ENCODE measurements at regions not wholly inside any gene's neighbourhood (a gene's known extent, or its start where the extent isn't known, plus 50 kb on each side); places are given as distances from the start of the nearest gene placed in this dataset.

DNA sequence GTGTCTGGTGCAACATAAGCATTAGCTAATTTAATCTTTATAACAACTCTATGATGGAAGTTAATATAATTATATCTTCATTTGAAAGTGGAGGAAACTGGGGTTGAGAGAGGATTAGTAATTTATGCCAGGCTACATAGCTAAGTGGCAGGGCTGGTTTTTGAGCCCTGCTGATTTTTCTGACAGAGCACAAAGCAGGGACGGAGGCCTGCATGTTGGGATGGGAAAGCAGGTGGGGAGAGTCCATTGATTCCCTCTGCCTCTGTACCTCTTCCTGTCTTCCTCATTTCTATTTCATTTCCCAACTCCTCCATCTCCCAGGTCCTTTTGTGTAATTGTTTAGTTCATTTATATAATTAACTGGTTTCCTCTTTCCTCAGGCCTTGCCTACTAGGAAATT, 251.6 kb upstream of the ZPLD1 start:
- Histone ChIP-seq H3K9ac (ENCODE audit: low read depth in 1 of 3, low read length in 3 of 3) (no peak overlapping the region), H3K4me1 (ENCODE audit: control insufficient read depth in 3 of 3, insufficient read depth in 3 of 3, low read length in 3 of 3) (peaks cover 7 to 23% (median 15%) of the 10 kb centered on the region in 3 donors), H3K4me3 (ENCODE audit: low read length in 3 of 3) (no peak overlapping the region), H3K36me3 (ENCODE audit: control insufficient read depth in 3 of 3, insufficient read depth in 3 of 3, low read length in 3 of 3) (no peaks in the 10 kb centered on the region), H3K27me3 (ENCODE audit: control insufficient read depth in 3 of 3, insufficient read depth in 3 of 3, low read length in 3 of 3) (no peaks in the 10 kb centered on the region), H3K27ac (ENCODE audit: low read depth, low read length) (no peak overlapping the region), H3K9me3 (ENCODE audit: control insufficient read depth in 3 of 3, low read length in 3 of 3) (no peaks in the 10 kb centered on the region)

DNA sequence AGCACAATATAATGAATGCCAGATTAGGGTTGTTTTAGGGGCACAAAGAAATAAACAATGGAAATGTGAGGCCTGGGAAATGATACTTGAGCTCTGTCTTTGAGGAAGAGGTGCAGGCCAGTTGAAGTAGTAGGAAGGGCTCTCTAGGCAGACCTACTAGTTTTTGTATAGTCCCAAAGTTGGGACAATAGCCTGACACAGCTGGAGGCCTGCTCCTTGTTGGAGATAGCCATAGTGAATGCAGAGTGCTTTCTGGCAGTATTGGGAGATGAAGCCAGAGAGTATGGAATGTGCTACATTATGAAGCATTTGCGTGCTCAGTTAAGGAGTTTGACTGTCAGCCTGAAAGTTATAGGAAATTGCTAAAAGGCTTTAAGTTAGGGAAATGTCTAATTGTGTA, 251.2 kb upstream of the ZPLD1 start:
- no peak overlapping the region for H3K27ac ChIP-seq (ENCODE audit: low read depth, low read length)
- H3K27me3 ChIP-seq (ENCODE audit: control insufficient read depth in 3 of 3, insufficient read depth in 3 of 3, low read length in 3 of 3), result no peaks in the 10 kb centered on the region
- H3K9ac ChIP-seq (ENCODE audit: low read depth in 1 of 3, low read length in 3 of 3), result no peak overlapping the region
- H3K4me3 ChIP-seq (ENCODE audit: low read length in 3 of 3), result no peak overlapping the region
- H3K9me3 ChIP-seq (ENCODE audit: control insufficient read depth in 3 of 3, low read length in 3 of 3), result no peaks in the 10 kb centered on the region
- H3K4me1 ChIP-seq (ENCODE audit: control insufficient read depth in 3 of 3, insufficient read depth in 3 of 3, low read length in 3 of 3), result peaks cover 7 to 23% (median 15%) of the 10 kb centered on the region in 3 donors
- no peaks in the 10 kb centered on the region for H3K36me3 ChIP-seq (ENCODE audit: control insufficient read depth in 3 of 3, insufficient read depth in 3 of 3, low read length in 3 of 3)

DNA sequence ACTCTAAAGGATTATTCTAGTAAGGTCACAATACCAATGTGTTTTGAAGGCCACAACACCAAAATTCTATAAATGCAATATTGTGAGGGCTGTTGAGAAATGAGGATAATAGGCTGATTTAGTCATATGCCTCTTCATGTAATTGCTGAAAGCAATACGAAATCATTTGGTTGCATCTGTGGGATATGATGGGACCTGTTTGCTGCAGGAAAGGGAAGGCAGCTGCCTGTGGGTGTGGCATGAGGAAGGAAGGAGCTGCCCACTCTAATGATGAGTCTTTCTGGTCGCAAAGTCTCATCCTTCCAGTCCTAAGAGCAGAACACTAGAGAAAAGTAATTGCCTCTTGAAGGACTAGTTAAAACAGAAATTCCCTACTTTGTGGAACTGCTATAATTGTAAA, 245.3 kb upstream of the ZPLD1 start:
- Histone ChIP-seq H3K27ac (ENCODE audit: low read depth, low read length) (no peak overlapping the region), H3K9me3 (ENCODE audit: control insufficient read depth in 3 of 3, low read length in 3 of 3) (no peaks in the 10 kb centered on the region), H3K36me3 (ENCODE audit: control insufficient read depth in 3 of 3, insufficient read depth in 3 of 3, low read length in 3 of 3) (no peaks in the 10 kb centered on the region), H3K27me3 (ENCODE audit: control insufficient read depth in 3 of 3, insufficient read depth in 3 of 3, low read length in 3 of 3) (no peaks in the 10 kb centered on the region), H3K4me1 (ENCODE audit: control insufficient read depth in 3 of 3, insufficient read depth in 3 of 3, low read length in 3 of 3) (no peaks in the 10 kb centered on the region), H3K9ac (ENCODE audit: low read depth in 1 of 3, low read length in 3 of 3) (no peak overlapping the region), H3K4me3 (ENCODE audit: low read length in 3 of 3) (no peak overlapping the region)

DNA sequence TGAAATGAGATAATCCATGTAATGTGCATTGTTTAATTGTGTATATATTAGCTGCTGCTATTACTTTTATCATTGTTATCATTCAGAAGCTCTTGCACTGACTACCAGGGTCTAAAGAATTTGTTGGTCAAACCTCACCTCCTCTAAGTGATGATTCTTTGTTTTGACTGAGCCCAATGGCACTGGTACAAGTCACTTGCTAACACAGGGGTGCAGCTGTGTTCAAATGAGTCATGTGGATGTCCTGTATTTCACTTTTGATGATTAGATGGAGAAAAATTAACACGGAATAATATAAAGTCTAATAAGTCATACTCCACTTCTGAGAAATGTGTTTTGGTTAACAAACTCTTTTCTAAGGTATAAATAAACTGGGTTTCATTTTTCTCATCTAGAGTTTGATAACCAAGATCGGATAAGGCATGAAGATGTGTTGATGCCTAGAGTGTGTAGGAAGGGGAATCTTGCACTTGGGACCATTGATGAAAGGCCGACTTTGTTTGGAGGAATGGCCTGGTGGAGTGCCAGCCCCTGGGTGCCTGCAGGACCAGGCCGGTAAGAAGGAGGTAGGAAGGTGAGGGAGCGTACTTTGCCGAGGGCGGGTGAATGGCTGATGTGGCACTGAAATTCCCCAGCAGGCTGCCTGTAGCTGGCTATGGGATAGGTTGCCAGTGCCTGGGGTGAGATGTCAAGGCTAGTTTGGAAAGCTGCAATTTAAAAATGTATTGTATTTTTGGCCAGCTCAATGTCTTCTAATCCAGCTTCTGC, 244.7 kb upstream of the ZPLD1 start:
- H3K27ac ChIP-seq (ENCODE audit: low read depth, low read length), result no peak overlapping the region

DNA sequence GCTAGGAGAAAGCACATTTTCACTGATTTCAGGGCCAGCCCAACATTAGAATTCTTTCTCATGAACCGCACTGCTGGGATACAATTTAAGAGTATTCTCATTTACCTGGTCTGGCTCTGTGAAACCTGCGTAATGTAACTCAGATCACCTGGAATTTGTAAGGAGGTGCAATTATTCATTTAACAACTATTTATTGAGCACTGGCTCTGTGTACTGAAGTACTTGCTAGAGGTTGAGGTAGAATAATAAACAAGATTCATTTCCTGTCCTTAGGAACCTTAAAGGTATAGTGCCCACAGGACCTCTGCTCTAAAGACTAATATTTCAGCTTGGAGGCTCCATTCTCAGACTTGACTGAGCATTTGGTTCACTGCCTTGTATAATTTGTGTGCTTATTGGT, 242.2 kb upstream of the ZPLD1 start:
- Histone ChIP-seq H3K27ac (ENCODE audit: low read depth, low read length) (no peak overlapping the region), H3K9me3 (ENCODE audit: control insufficient read depth in 3 of 3, low read length in 3 of 3) (no peaks in the 10 kb centered on the region), H3K4me1 (ENCODE audit: control insufficient read depth in 3 of 3, insufficient read depth in 3 of 3, low read length in 3 of 3) (no peaks in the 10 kb centered on the region), H3K36me3 (ENCODE audit: control insufficient read depth in 3 of 3, insufficient read depth in 3 of 3, low read length in 3 of 3) (no peaks in the 10 kb centered on the region), H3K4me3 (ENCODE audit: low read length in 3 of 3) (no peak overlapping the region), H3K27me3 (ENCODE audit: control insufficient read depth in 3 of 3, insufficient read depth in 3 of 3, low read length in 3 of 3) (no peaks in the 10 kb centered on the region), H3K9ac (ENCODE audit: low read depth in 1 of 3, low read length in 3 of 3) (no peak overlapping the region)

More for the DNA sequence above, 244.7 kb upstream of the ZPLD1 start:
- Histone ChIP-seq H3K27me3 (ENCODE audit: control insufficient read depth in 3 of 3, insufficient read depth in 3 of 3, low read length in 3 of 3) (no peaks in the 10 kb centered on the region), H3K4me1 (ENCODE audit: control insufficient read depth in 3 of 3, insufficient read depth in 3 of 3, low read length in 3 of 3) (no peaks in the 10 kb centered on the region), H3K9ac (ENCODE audit: low read depth in 1 of 3, low read length in 3 of 3) (no peak overlapping the region), H3K4me3 (ENCODE audit: low read length in 3 of 3) (no peak overlapping the region), H3K36me3 (ENCODE audit: control insufficient read depth in 3 of 3, insufficient read depth in 3 of 3, low read length in 3 of 3) (no peaks in the 10 kb centered on the region), H3K9me3 (ENCODE audit: control insufficient read depth in 3 of 3, low read length in 3 of 3) (no peaks in the 10 kb centered on the region)

DNA sequence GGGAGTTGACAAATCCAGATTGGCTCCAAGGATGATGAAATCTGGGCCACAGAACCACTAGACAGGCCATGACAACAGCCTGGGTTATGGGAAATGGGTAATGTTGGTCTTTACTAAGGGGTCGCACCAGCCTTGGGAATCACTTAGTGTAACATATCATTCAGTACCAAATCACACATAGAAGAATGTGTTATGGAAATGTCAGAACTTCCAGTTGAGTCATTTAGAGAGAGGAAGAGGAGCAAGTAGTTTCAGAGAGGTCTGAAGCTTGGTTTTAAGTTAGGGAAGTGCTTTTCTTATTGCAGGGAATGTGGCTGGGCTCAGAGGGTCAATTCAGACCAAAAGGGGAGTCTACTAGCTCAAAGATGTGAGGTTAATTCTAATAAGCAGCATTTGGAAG, 241.6 kb upstream of the ZPLD1 start:
- Histone ChIP-seq H3K4me3 (ENCODE audit: low read length in 3 of 3) (no peak overlapping the region), H3K9ac (ENCODE audit: low read depth in 1 of 3, low read length in 3 of 3) (no peak overlapping the region), H3K27ac (ENCODE audit: low read depth, low read length) (no peak overlapping the region), H3K27me3 (ENCODE audit: control insufficient read depth in 3 of 3, insufficient read depth in 3 of 3, low read length in 3 of 3) (no peaks in the 10 kb centered on the region), H3K9me3 (ENCODE audit: control insufficient read depth in 3 of 3, low read length in 3 of 3) (no peaks in the 10 kb centered on the region), H3K36me3 (ENCODE audit: control insufficient read depth in 3 of 3, insufficient read depth in 3 of 3, low read length in 3 of 3) (no peaks in the 10 kb centered on the region), H3K4me1 (ENCODE audit: control insufficient read depth in 3 of 3, insufficient read depth in 3 of 3, low read length in 3 of 3) (no peaks in the 10 kb centered on the region)

DNA sequence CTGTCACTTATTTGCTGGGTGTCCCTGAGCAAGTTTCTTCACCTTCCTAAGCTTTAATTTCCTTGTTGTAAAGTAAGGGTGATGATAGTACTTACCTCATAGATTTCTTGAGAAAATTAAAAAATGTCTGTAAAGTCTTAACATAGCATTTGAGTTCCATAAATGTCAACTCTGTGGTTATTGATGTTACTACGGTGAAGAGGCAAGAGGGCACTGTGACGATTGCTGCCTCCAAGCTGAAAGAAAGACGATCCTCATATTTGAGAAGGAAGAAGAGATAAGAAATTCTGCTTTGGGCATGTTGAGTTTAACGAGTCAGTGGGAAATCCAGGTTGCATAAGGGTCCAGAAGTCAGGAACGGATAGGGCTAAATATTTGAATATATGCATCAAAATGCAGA, 240.8 kb upstream of the ZPLD1 start:
- no peaks in the 10 kb centered on the region for H3K27me3 ChIP-seq (ENCODE audit: control insufficient read depth in 3 of 3, insufficient read depth in 3 of 3, low read length in 3 of 3)
- H3K9me3 ChIP-seq (ENCODE audit: control insufficient read depth in 3 of 3, low read length in 3 of 3), result no peaks in the 10 kb centered on the region
- H3K36me3 ChIP-seq (ENCODE audit: control insufficient read depth in 3 of 3, insufficient read depth in 3 of 3, low read length in 3 of 3), result no peaks in the 10 kb centered on the region
- no peak overlapping the region for H3K27ac ChIP-seq (ENCODE audit: low read depth, low read length)
- H3K4me1 ChIP-seq (ENCODE audit: control insufficient read depth in 3 of 3, insufficient read depth in 3 of 3, low read length in 3 of 3), result no peaks in the 10 kb centered on the region
- H3K4me3 ChIP-seq (ENCODE audit: low read length in 3 of 3), result no peak overlapping the region
- no peak overlapping the region for H3K9ac ChIP-seq (ENCODE audit: low read depth in 1 of 3, low read length in 3 of 3)

DNA sequence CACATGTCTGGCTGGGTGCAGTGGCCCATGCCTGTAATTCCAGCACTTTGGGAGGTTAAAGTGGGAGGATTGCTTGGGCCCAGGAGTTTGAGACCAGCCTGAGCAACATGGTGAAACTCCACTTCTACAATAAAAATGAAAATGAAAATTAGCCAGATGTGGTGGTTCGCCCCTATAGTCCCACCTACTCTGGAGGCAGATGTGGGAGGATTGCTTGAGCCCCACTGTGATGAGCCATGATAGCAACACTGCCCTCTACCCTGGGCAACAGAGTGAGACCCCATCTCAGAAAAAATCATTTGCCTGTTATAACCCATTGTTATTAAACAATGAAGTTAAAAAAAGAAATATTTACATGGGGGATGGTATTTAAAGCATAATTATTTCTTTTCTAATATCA, 240.1 kb upstream of the ZPLD1 start:
- Histone ChIP-seq H3K36me3 (ENCODE audit: control insufficient read depth in 3 of 3, insufficient read depth in 3 of 3, low read length in 3 of 3) (no peaks in the 10 kb centered on the region), H3K9me3 (ENCODE audit: control insufficient read depth in 3 of 3, low read length in 3 of 3) (no peaks in the 10 kb centered on the region), H3K27me3 (ENCODE audit: control insufficient read depth in 3 of 3, insufficient read depth in 3 of 3, low read length in 3 of 3) (no peaks in the 10 kb centered on the region), H3K9ac (ENCODE audit: low read depth in 1 of 3, low read length in 3 of 3) (no peak overlapping the region), H3K4me3 (ENCODE audit: low read length in 3 of 3) (no peak overlapping the region), H3K4me1 (ENCODE audit: control insufficient read depth in 3 of 3, insufficient read depth in 3 of 3, low read length in 3 of 3) (no peaks in the 10 kb centered on the region), H3K27ac (ENCODE audit: low read depth, low read length) (no peak overlapping the region)

DNA sequence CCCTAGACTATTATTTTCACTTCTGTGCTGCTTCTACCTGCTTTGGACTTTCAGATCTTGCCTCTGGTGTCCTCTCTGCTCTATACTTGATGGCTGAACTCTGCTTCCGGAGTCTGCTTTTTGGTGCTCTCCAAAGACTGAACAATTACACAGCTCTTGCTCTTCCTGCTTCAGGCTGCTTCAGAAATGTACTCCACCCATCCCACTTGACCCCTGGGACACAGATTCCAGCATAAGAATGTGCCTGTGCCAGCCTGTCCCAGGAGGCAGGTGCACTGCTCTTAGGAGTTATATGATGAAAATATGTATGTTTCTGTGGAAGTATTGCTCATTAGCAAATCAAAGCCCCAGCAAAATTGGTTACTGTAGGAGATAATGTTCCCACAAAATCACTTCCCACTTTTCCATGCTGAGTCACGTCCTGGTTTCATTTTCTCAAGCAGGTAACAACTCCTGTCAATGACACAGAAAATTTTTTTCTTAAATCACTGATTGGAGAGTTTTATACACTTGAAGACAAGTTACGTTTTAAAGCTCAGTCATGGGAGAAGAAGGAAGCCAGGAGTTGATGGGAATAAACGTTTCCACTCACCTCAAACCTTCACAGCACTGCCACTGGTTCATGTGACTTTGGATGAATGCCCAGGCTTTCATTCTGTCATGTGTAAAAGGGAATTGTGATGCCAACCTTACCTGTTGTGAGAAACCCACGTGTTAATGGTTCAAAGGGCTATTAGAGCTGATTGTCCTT, 239.4 kb upstream of the ZPLD1 start:
- Histone ChIP-seq H3K4me1 (ENCODE audit: control insufficient read depth in 3 of 3, insufficient read depth in 3 of 3, low read length in 3 of 3) (no peaks in the 10 kb centered on the region), H3K4me3 (ENCODE audit: low read length in 3 of 3) (no peak overlapping the region), H3K9me3 (ENCODE audit: control insufficient read depth in 3 of 3, low read length in 3 of 3) (no peaks in the 10 kb centered on the region), H3K27me3 (ENCODE audit: control insufficient read depth in 3 of 3, insufficient read depth in 3 of 3, low read length in 3 of 3) (no peaks in the 10 kb centered on the region), H3K27ac (ENCODE audit: low read depth, low read length) (no peak overlapping the region), H3K9ac (ENCODE audit: low read depth in 1 of 3, low read length in 3 of 3) (no peak overlapping the region), H3K36me3 (ENCODE audit: control insufficient read depth in 3 of 3, insufficient read depth in 3 of 3, low read length in 3 of 3) (no peaks in the 10 kb centered on the region)

DNA sequence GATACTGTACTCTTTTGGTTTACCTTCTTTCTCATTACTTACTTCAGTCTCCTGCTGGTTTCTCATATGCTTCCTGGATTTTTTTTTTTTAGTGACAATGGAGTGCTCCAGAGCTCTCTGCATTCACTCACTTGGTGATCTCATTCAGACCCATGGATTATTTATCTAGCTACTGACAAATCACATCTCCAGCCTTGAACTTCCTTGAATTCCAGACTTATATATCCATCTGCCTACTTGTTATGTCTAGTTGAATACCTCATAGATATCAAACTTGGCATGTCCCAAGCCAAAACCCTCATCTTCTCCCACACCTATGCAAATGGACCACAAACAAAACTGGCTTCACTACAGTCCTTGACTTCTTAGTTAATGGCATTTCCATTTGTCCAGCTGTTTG, 234.7 kb upstream of the ZPLD1 start:
- no peaks in the 10 kb centered on the region for H3K27me3 ChIP-seq (ENCODE audit: control insufficient read depth in 3 of 3, insufficient read depth in 3 of 3, low read length in 3 of 3)
- H3K36me3 ChIP-seq (ENCODE audit: control insufficient read depth in 3 of 3, insufficient read depth in 3 of 3, low read length in 3 of 3), result no peaks in the 10 kb centered on the region
- H3K9me3 ChIP-seq (ENCODE audit: control insufficient read depth in 3 of 3, low read length in 3 of 3), result no peaks in the 10 kb centered on the region

More for the DNA sequence above, 234.7 kb upstream of the ZPLD1 start:
- no peaks in the 10 kb centered on the region for H3K4me1 ChIP-seq (ENCODE audit: control insufficient read depth in 3 of 3, insufficient read depth in 3 of 3, low read length in 3 of 3)
- no peak overlapping the region for H3K4me3 ChIP-seq (ENCODE audit: low read length in 3 of 3)
- no peak overlapping the region for H3K27ac ChIP-seq (ENCODE audit: low read depth, low read length)
- no peak overlapping the region for H3K9ac ChIP-seq (ENCODE audit: low read depth in 1 of 3, low read length in 3 of 3)
